ENCODE measurements at regions not wholly inside any gene's neighbourhood (a gene's known extent, or its start where the extent isn't known, plus 50 kb on each side); places are given as distances from the start of the nearest gene placed in this dataset.

- Histone ChIP-seq H4K8ac (ENCODE audit: low read depth in 2 of 2, low read length in 2 of 2) (no peak overlapping the region), H3K56ac (ENCODE audit: extremely low read depth, insufficient read depth, low read length) (no peak overlapping the region), H3K27ac (ENCODE audit: insufficient read depth, low read length) (no peak overlapping the region), H3K23ac (ENCODE audit: low read depth, low read length) (no peak overlapping the region), H3K36me3 (ENCODE audit: control insufficient read depth, insufficient read depth, low read length) (no peaks in the 10 kb centered on the region), H2AK9ac (replicated peaks; ENCODE audit: low read depth, low read length, poor library complexity) (no peak overlapping the region), H2BK15ac (ENCODE audit: low read depth, low read length) (no peak overlapping the region), H2BK120ac (ENCODE audit: low read depth, low read length) (no peak overlapping the region), H2AFZ (replicated peaks; ENCODE audit: low read length, poor library complexity) (no peak overlapping the region), H3K9ac (ENCODE audit: low read depth, low read length) (no peak overlapping the region), H2BK20ac (ENCODE audit: low read depth, low read length) (no peak overlapping the region), H3K4ac (ENCODE audit: low read depth, low read length) (no peak overlapping the region), H3K27me3 (ENCODE audit: control insufficient read depth, insufficient read depth, low read length) (no peaks in the 10 kb centered on the region), H4K5ac (ENCODE audit: low read depth, low read length) (no peak overlapping the region), H3K4me3 (ENCODE audit: insufficient read depth, low read depth, low read length) (no peak overlapping the region), H3K79me1 (ENCODE audit: low read depth in 1 of 2, low read length in 2 of 2) (no peaks in the 10 kb centered on the region), H4K91ac (ENCODE audit: insufficient read depth, low read depth, low read length) (no peak overlapping the region), H4K20me1 (ENCODE audit: insufficient read depth, low read length) (no peaks in the 10 kb centered on the region), H3K9me3 (ENCODE audit: control insufficient read depth, insufficient read depth, low read length) (0 out of 2 replicates have a peak, but pooled peaks cover 3% of the 10 kb centered on the region), H3K9me1 (ENCODE audit: insufficient read depth, low read length) (no peaks in the 10 kb centered on the region), H3K18ac (ENCODE audit: low read depth, low read length) (no peak overlapping the region), H3K4me1 (ENCODE audit: control insufficient read depth, insufficient read depth, low read length) (no peaks in the 10 kb centered on the region), H3K14ac (replicated peaks; ENCODE audit: low read depth, low read length) (no peak overlapping the region), H2AK5ac (ENCODE audit: low read depth, low read length) (no peak overlapping the region), H2BK5ac (ENCODE audit: low read depth, low read length, poor library complexity, severe bottlenecking) (no peak overlapping the region), H3K4me2 (ENCODE audit: low read depth, low read length) (no peak overlapping the region)
- intact Hi-C loops (cut with micrococcal nuclease) = no loop called here
- in situ Hi-C loops (cut with MboI; ENCODE audit: low sequenced_read_pairs) = no loop called here
- ATAC-seq (ENCODE audit: low read depth) = no peak
- ChIA-PET POLR2A (ENCODE audit: unreplicated experiment) (no interaction called here), CTCF (no interaction called here)
- TF ChIP-seq MXI1 (IDR thresholded peaks at IDR 0.05; ENCODE audit: borderline replicate concordance, low read depth, low read length) (no peak), MAZ (IDR thresholded peaks at IDR 0.05; ENCODE audit: borderline replicate concordance, low read depth, low read length) (no peak), RAD21 (IDR thresholded peaks at IDR 0.05; ENCODE audit: low read length) (no peak), USF2 (IDR thresholded peaks at IDR 0.05; ENCODE audit: low read depth, low read length) (no peak), POLR2A (IDR thresholded peaks at IDR 0.05; ENCODE audit: low read depth, low read length) (no peak), CHD1 (IDR thresholded peaks at IDR 0.05; ENCODE audit: low read depth, low read length) (no peak), SMC3 (IDR thresholded peaks at IDR 0.05; ENCODE audit: low read depth, low read length) (no peak), MAFK (IDR thresholded peaks at IDR 0.05; ENCODE audit: low read depth, low read length) (no peak), FOS (IDR thresholded peaks at IDR 0.05; ENCODE audit: low read depth, low read length) (no peak), CTCF (conservative IDR thresholded peaks at IDR 0.05; ENCODE audit: low read depth, low read length) (no peak), RFX5 (IDR thresholded peaks at IDR 0.05; ENCODE audit: low read depth, low read length) (no peak), ELK1 (IDR thresholded peaks at IDR 0.05; ENCODE audit: borderline replicate concordance, low read depth, low read length) (no peak), RCOR1 (IDR thresholded peaks at IDR 0.05; ENCODE audit: insufficient replicate concordance, low read length) (no peak), NFE2L2 (IDR thresholded peaks at IDR 0.05; ENCODE audit: low read depth, low read length) (no peak), BHLHE40 (IDR thresholded peaks at IDR 0.05; ENCODE audit: low read depth, low read length) (no peak), CEBPB (IDR thresholded peaks at IDR 0.05; ENCODE audit: low read depth, low read length) (no peak)
- dilution Hi-C loops (cut with HindIII; ENCODE audit: low sequenced_read_pairs, unreplicated experiment) = no loop called here
- WGBS, 2 experiments (ENCODE audit: extremely low coverage in 2 of 2, insufficient read length in 1 of 2) = 80% methylated on average over 1 of the region's 5 CpGs; no CpG with 5 or more reads in 1 of the 2 experiments
- no peak for DNase-seq
- BruUV-seq (replicated peaks) = no TSS peak
Measured at GRCh38 chr14:87391066-87391465, 601.9 kb downstream of the GALC start.

Measured in IMR-90 (cell line).